ACC112 (cell line): ENCODE measurements at regions not wholly inside any gene's neighbourhood (a gene's known extent, or its start where the extent isn't known, plus 50 kb on each side); places are given as distances from the start of the nearest gene placed in this dataset.

ENCODE experiments used
- H2AFZ ChIP-seq: fragments of 200-600 bp; sonication (generic); one replicate; pipeline ENCODE4 v1.6.0; 2017; ENCODE audit warnings: antibody characterized with exemption, low read length; ENCODE audit not compliant: unreplicated experiment
- H3K27ac ChIP-seq: fragments of 200-600 bp; sonication (generic); 2 replicates; pipeline ENCODE4 v1.5.1; 2014; ENCODE audit warnings: low read depth, mild to moderate bottlenecking, antibody characterized with exemption, low read length, moderate library complexity
- H3K27me3 ChIP-seq: fragments of 200-600 bp; sonication (generic); 2 replicates; pipeline ENCODE4 v1.6.1; 2014; ENCODE audit warnings: mild to moderate bottlenecking, antibody characterized with exemption, low read length, moderate library complexity, mixed read lengths; ENCODE audit not compliant: insufficient read depth
- H3K36me3 ChIP-seq: fragments of 200-600 bp; sonication (generic); 2 replicates; pipeline ENCODE4 v1.6.1; 2016; ENCODE audit warnings: mild to moderate bottlenecking, antibody characterized with exemption, low read length, moderate library complexity, mixed read lengths; ENCODE audit not compliant: insufficient read depth
- H3K4me1 ChIP-seq: fragments of 200-600 bp; sonication (generic); one replicate; pipeline ENCODE4 v1.6.1; 2016; ENCODE audit warnings: low read length, mixed read lengths; ENCODE audit not compliant: insufficient read depth, unreplicated experiment, control insufficient read depth
- H3K4me3 ChIP-seq: fragments of 200-600 bp; sonication (generic); 2 replicates; pipeline ENCODE4 v1.5.1; 2014; ENCODE audit warnings: mild to moderate bottlenecking, low read depth, low read length
- H3K79me2 ChIP-seq: fragments of 200-600 bp; sonication (generic); one replicate; pipeline ENCODE4 v1.6.0; 2016; ENCODE audit warnings: low read length; ENCODE audit not compliant: control insufficient read depth, unreplicated experiment, insufficient read depth

DNA sequence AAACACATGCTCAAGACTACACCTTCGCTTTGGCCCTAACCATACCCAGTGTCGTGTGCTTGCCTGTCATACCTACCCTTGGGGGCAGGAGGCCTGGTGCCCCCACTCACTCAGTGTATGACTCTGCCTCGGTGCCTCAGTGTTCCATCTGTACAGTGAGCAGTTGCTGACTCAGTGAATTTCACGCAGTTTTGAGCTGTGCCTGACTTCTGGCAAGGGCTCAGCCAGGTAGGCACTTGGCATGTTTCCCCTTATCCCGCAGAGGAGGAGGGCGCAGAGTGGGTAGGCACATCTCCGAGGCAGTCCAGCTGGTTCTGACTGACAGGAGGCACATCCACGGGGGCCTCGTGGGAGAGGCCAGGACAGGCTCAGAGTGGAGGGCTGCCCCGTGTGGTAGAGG is 148.9 kb upstream of the CIBAR2 start:
- H3K36me3 ChIP-seq, result no peaks in the 10 kb centered on the region
- H3K79me2 ChIP-seq, result no peaks in the 10 kb centered on the region
- no peaks in the 10 kb centered on the region for H3K4me1 ChIP-seq
- H2AFZ ChIP-seq, result no peak overlapping the region
- no peak overlapping the region for H3K27ac ChIP-seq
- no peaks in the 10 kb centered on the region for H3K27me3 ChIP-seq
- no peak overlapping the region for H3K4me3 ChIP-seq

DNA sequence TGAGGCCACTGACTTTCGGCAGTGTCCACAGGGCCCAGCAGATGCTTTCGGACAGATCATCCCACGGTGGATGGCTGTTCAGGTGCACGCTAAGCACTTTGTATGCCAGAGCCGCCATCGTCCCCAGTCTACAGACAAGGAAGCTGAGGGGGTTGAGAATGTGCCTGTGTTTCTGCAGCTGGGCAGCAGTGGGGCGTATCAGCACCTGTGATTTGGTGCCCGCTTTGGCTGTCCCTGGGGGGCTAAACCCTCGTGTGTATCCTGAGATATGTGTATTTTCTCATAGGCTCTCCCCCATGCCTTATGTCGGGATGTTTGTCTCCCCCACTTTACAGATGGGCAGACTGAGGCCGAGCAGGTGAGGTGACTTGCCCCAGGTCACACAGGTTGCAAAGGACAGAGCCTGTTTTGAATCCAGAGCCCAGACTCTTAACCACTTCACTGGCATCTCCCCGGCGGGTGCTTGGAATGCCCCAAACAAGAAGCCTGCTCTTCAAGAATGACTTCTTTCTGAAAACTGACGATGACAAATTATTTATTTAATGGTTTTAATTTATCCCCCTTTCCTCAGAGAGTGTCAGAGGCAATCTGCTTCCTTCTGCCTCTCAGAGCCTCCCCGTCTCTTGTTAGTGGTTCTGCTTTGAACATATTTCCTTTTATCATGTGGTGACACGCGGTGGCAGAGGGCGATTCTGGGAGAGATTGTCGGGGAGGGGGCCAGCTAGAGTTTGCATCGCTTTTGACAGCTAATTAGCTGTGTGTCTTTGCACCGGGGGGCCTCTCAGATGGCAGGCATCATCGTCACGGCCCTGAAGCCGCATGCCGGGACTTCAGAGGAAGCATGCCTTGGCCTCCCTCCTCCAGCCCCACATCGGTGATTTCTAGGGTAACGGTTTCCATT is 149.6 kb upstream of the CIBAR2 start:
- H3K27me3 ChIP-seq, result no peaks in the 10 kb centered on the region
- H3K27ac ChIP-seq, result no peak overlapping the region
- no peaks in the 10 kb centered on the region for H3K36me3 ChIP-seq
- H3K4me1 ChIP-seq, result no peaks in the 10 kb centered on the region
- H3K4me3 ChIP-seq, result no peak overlapping the region
- no peaks in the 10 kb centered on the region for H3K79me2 ChIP-seq
- no peak overlapping the region for H2AFZ ChIP-seq

DNA sequence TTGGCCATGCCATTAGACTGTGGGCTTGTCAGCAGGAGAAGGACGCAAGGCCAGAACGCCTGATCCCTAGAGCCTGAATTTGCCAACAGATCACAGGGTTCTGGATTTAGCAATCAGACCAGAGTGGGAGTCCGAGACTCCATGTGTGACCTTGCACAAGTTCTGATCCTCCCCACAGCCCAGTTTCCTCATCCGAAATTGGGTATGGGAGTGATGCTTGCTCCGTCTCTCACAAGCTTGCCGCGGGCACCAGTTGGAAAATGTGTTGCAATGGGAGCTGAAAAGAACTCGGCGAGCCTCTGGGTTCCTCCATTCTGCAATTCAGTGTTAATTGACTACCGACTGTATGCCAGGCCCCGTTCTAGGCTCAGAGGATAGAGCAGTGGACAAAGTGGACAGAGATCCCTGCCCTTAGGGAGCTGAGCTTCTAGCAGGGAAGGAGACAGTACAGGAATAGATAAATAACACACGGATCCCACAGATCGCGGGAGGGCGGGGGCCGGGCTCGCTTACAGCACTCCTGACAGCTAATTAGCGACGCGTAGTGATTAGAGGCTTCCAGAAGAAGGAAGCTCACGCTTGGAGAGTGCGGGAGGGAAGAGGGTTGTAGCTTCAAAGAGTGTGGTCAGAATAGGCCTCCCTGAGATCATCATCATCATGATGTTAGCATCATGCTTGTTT is 150.4 kb upstream of the CIBAR2 start:
- no peak overlapping the region for H3K27ac ChIP-seq
- no peak overlapping the region for H2AFZ ChIP-seq
- H3K4me1 ChIP-seq, result no peaks in the 10 kb centered on the region
- H3K27me3 ChIP-seq, result no peaks in the 10 kb centered on the region
- no peaks in the 10 kb centered on the region for H3K36me3 ChIP-seq
- no peak overlapping the region for H3K4me3 ChIP-seq
- H3K79me2 ChIP-seq, result no peaks in the 10 kb centered on the region

DNA sequence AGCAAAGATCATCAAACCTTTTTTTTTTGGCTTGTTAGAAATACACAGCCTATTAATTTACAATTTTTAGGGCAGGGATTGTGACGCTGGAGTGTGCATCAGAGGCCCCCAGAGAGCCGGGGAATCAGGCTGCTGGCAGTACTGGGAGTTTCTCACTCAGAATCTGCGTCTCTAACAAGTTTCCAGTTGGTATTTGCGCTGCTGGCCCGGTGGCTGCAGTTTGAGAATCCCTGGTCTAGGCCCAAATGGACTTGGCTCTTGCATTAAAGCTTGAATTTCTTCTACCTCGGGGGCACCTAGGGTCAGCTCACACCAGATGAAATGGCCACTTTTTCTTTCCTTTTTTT is 150.9 kb upstream of the CIBAR2 start:
- H3K79me2 ChIP-seq, result no peaks in the 10 kb centered on the region
- no peaks in the 10 kb centered on the region for H3K4me1 ChIP-seq
- no peak overlapping the region for H3K27ac ChIP-seq
- H2AFZ ChIP-seq, result no peak overlapping the region
- H3K27me3 ChIP-seq, result no peaks in the 10 kb centered on the region
- H3K4me3 ChIP-seq, result no peak overlapping the region
- no peaks in the 10 kb centered on the region for H3K36me3 ChIP-seq

DNA sequence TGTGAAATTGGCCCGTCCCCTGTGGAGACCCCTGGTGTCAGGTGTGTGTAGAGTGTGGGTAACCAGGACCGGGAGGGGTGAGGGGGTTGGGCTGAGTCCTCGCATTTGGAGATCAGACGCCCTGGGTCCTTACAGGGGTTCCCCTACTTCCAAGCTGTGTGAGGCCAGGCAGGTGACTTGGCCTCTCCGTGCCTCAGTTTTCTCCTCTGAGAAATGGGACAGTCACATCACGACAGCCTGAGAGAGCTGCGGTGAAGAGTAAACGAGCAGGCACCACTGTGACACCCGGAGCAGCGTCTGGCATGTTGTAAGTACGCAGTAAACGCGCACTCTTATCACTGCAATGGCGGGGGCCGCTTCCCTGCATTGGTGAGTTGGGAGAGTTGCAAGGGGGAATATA is 152.5 kb upstream of the CIBAR2 start:
- no peak overlapping the region for H2AFZ ChIP-seq
- no peak overlapping the region for H3K27ac ChIP-seq
- H3K27me3 ChIP-seq, result no peaks in the 10 kb centered on the region
- no peaks in the 10 kb centered on the region for H3K36me3 ChIP-seq
- H3K79me2 ChIP-seq, result no peaks in the 10 kb centered on the region
- no peak overlapping the region for H3K4me3 ChIP-seq
- no peaks in the 10 kb centered on the region for H3K4me1 ChIP-seq

DNA sequence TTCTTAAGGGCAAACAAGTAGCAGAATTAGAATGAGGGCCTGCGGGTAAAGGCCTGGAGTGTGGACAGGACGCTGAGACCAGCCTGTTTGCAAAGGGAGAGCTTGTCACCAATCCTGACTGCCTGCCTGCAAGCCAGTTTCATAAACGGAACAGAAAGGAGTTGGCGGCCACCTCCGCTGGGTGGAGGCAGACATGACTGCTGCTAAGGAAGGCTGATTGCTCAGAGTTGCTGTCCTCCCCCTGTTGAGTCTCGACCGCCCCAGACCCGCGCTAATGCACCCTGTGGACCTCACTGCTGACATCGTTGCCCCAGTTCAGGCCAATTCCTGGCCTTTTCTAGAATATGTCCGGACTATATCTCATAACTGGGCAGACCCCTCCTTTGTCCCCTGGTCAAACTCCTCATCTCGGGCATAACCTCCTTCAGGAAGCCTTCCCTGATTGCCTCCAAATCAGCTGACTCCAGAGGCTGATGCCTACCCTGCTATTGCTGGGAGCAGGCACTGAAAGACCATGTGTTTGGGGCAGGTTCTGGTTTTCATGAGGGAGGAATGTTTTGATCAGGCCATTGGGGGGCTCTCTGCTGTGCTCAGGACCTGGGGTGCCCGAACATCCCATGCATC is 153.0 kb upstream of the CIBAR2 start:
- Histone ChIP-seq H3K4me3 (no peak overlapping the region), H3K27ac (no peak overlapping the region), H3K4me1 (no peaks in the 10 kb centered on the region), H3K27me3 (no peaks in the 10 kb centered on the region), H2AFZ (no peak overlapping the region), H3K79me2 (no peaks in the 10 kb centered on the region), H3K36me3 (no peaks in the 10 kb centered on the region)

DNA sequence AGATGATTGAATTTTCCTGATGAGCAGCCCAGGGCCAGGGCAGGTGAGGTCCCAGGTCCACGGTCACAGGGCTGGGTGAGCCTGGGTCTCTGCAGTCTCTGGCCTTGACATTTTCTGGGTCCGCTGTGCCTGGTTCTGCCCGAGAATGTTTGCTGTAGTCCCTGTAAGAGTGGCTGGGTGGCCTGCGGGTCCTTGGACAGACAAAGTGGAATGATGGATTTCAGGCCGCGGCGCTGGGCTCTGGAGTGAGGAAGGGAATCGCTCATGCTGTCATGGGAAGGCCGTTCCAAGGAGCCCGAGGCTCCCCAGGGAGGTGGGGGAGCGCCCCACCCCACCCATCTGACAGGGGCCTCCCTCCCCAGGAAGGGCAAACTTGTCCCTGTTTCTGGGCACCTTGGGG is 153.5 kb upstream of the CIBAR2 start:
- Histone ChIP-seq H3K27me3 (no peaks in the 10 kb centered on the region), H3K4me3 (no peak overlapping the region), H3K27ac (no peak overlapping the region), H3K4me1 (no peaks in the 10 kb centered on the region), H2AFZ (no peak overlapping the region), H3K36me3 (no peaks in the 10 kb centered on the region), H3K79me2 (no peaks in the 10 kb centered on the region)

DNA sequence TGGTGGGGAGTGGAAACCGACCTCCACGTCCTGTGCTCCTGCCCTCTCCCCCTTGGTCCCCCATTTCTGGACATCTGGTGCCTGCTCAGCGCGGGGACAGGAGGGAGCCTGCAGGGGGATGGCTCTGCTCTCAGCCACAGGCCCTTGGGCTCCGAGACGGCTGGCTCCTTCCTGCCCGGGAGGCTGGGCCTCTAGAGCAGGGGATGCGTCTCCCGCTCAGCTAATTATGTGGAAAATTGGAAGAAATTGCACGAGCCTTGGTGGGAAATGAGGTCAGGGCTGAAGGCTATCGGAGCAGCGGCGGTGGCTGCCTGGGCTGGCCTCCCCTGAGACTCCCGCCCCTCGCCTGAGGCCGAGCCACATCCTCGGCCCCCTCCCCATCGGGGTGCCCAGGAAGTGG is 154.6 kb upstream of the CIBAR2 start:
- Histone ChIP-seq H3K27me3 (no peaks in the 10 kb centered on the region), H3K4me1 (no peaks in the 10 kb centered on the region), H2AFZ (no peak overlapping the region), H3K36me3 (no peaks in the 10 kb centered on the region), H3K79me2 (no peaks in the 10 kb centered on the region), H3K27ac (no peak overlapping the region), H3K4me3 (no peak overlapping the region)

DNA sequence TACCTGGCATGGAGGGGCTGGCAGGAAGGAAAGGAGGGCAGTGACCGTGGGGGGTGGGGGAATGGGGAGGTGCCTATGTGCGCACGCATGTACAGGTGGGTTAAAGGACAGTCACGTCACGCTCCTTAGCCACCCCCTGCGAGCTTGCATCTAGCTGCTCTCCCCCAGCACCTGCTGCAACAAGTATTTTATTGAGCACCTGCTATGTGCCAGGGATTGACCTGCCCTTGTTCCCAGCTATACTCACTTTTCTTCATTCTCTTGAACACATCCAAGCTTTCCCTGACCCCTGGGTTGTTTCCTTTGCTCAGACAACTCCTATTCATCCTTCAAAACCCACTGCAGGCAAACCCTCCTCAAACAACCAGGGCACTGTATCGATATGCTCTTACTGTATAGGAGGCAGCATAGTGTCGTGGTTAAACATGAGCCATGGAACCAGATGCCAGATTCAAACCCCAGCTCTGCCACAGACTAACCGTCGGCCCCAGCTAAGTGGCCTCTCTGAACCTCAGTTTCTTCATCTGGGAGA is 155.2 kb upstream of the CIBAR2 start:
- H3K27ac ChIP-seq, result no peak overlapping the region
- no peaks in the 10 kb centered on the region for H3K27me3 ChIP-seq
- H3K36me3 ChIP-seq, result no peaks in the 10 kb centered on the region
- no peaks in the 10 kb centered on the region for H3K4me1 ChIP-seq
- no peak overlapping the region for H3K4me3 ChIP-seq
- no peaks in the 10 kb centered on the region for H3K79me2 ChIP-seq
- H2AFZ ChIP-seq, result no peak overlapping the region

DNA sequence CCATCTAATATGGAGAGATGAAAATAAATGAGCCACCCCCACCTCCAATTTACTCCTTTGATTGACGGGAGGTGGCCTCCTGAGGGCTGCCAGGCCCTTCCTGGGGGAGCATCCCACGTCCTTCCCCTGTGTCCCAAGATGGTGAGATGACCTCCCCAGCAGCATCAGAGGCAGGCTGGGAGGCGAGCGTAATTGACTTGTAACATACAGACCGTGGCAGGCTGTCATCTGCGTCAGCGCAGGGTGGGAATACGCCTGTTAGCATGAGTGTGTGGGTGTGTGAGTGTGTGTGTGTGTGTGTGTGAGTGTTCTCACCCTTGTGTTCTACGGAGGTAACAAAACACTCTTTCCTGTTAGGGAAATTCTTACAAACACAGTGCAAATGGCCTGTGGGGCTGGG is 156.9 kb upstream of the CIBAR2 start:
- no peak overlapping the region for H3K27ac ChIP-seq

More for the DNA sequence above, 156.9 kb upstream of the CIBAR2 start:
- H3K79me2 ChIP-seq, result no peaks in the 10 kb centered on the region
- H3K4me1 ChIP-seq, result no peaks in the 10 kb centered on the region
- H2AFZ ChIP-seq, result no peak overlapping the region
- no peaks in the 10 kb centered on the region for H3K36me3 ChIP-seq
- H3K27me3 ChIP-seq, result no peaks in the 10 kb centered on the region
- no peak overlapping the region for H3K4me3 ChIP-seq
